Spleen (tissue), 7 donors: ENCODE measurements at regions not wholly inside any gene's neighbourhood (a gene's known extent, or its start where the extent isn't known, plus 50 kb on each side); places are given as distances from the start of the nearest gene placed in this dataset.

Experiments used
- CTCF ChIP-seq, 11 experiments: fragments of 200-600 bp in 7 of 11; fragments of 450-650 bp in 4 of 11; sonication (generic) in 4 of 11; IDR thresholded peaks in 8 of 11; conservative IDR thresholded peaks in 3 of 11; 1 replicate in 7 of 11; 2 replicates in 4 of 11; pipeline versions ENCODE4 v1.4.0 to v1.8.0; 2016 to 2021; ENCODE audit warnings: antibody characterized with exemption in 11 of 11, inconsistent platforms in 4 of 11, mild to moderate bottlenecking in 1 of 11
- POLR2A ChIP-seq, 3 donors: fragments of 450-650 bp; IDR thresholded peaks; one replicate each; pipeline ENCODE4 v1.5.1; 2017; ENCODE audit warnings: antibody characterized with exemption in 3 of 3, mild to moderate bottlenecking in 1 of 3
- POLR2AphosphoS5 ChIP-seq, 3 donors: sonication (generic); formaldehyde crosslinking; IDR thresholded peaks; one replicate each; pipeline ENCODE4 v1.5.1; 2017; ENCODE audit warnings: antibody characterized with exemption in 3 of 3
- donor health status: DM: no; HTN: no; CAD: no; lungs with moderate emphysema.
- donor health status: DM: no; HTN: no; CAD: no.
- donor health status: DM: no; HTN: no; CAD: no.

GRCh38 chr2:82342356-82342755 is 2037.8 kb upstream of the LRRTM1 start:
- no peak for TF ChIP-seq CTCF (IDR thresholded peaks at IDR 0.05 in 8 of 11, conservative IDR thresholded peaks at IDR 0.05 in 3 of 11)
- TF ChIP-seq POLR2AphosphoS5 (IDR thresholded peaks at IDR 0.05), result no peak
- TF ChIP-seq POLR2A (IDR thresholded peaks at IDR 0.05), result no peak
